ENCODE measurements at regions not wholly inside any gene's neighbourhood (a gene's known extent, or its start where the extent isn't known, plus 50 kb on each side); places are given as distances from the start of the nearest gene placed in this dataset.

GRCh38 chr12:28879379-28879778, 269.7 kb upstream of the FAR2 start:
- H3K4me3 Mint-ChIP-seq, result no peak overlapping the region
- ChIA-PET CTCF (no interaction called here), POLR2A (no interaction called here)
- no peak for DNase-seq
- Histone ChIP-seq H3K4me3 (ENCODE audit: low read length) (no peak overlapping the region), H3K27me3 (ENCODE audit: control insufficient read depth in 2 of 2, insufficient read depth in 2 of 2, low read length in 2 of 2) (no peaks in the 10 kb centered on the region), H3K36me3 (ENCODE audit: control insufficient read depth in 2 of 3, insufficient read depth in 3 of 3, low read length in 3 of 3) (no peaks in the 10 kb centered on the region), H3K4me1 (ENCODE audit: control insufficient read depth in 2 of 2, insufficient read depth in 2 of 2, low read length in 2 of 2) (no peaks in the 10 kb centered on the region), H3K27ac (ENCODE audit: low read depth, low read length) (no peak overlapping the region), H3K9me3 (ENCODE audit: control insufficient read depth in 2 of 3, low read length in 3 of 3) (no peaks in the 10 kb centered on the region)
- H3K36me3 Mint-ChIP-seq, result no peaks in the 10 kb centered on the region
- ATAC-seq, result no peak
- H3K27me3 Mint-ChIP-seq, result peaks cover 0 to 14% (median 4%) of the 10 kb centered on the region in 5 donors
- intact Hi-C loops (cut with micrococcal nuclease), result no loop called here
- H3K27ac Mint-ChIP-seq, result no peak overlapping the region
- peaks cover 0 to 6% (median 0%) of the 10 kb centered on the region in 11 donors for H3K9me3 Mint-ChIP-seq
- no peaks in the 10 kb centered on the region for H3K4me1 Mint-ChIP-seq

GRCh38 chr12:28882444-28882843, 266.6 kb upstream of the FAR2 start:
- POLR2A ChIA-PET, result no interaction called here
- no peaks in the 10 kb centered on the region for H3K36me3 ChIP-seq (ENCODE audit: control insufficient read depth in 2 of 3, insufficient read depth in 3 of 3, low read length in 3 of 3)
- Mint-ChIP-seq H3K4me1 (no peaks in the 10 kb centered on the region), H3K4me3 (no peak overlapping the region), H3K9me3 (peaks cover 0 to 7% (median 0%) of the 10 kb centered on the region in 11 donors), H3K27me3 (peaks cover 0 to 7% (median 4%) of the 10 kb centered on the region in 5 donors), H3K36me3 (no peaks in the 10 kb centered on the region), H3K27ac (no peak overlapping the region)
- no peaks in the 10 kb centered on the region for H3K9me3 ChIP-seq (ENCODE audit: control insufficient read depth in 2 of 3, low read length in 3 of 3)
- no peaks in the 10 kb centered on the region for H3K4me1 ChIP-seq (ENCODE audit: control insufficient read depth in 2 of 2, insufficient read depth in 2 of 2, low read length in 2 of 2)
- ATAC-seq, result no peak
- no peak overlapping the region for H3K4me3 ChIP-seq (ENCODE audit: low read length)
- CTCF ChIA-PET, result no interaction called here
- H3K27ac ChIP-seq (ENCODE audit: low read depth, low read length), result no peak overlapping the region
- intact Hi-C loops (cut with micrococcal nuclease), result no loop called here
- no peaks in the 10 kb centered on the region for H3K27me3 ChIP-seq (ENCODE audit: control insufficient read depth in 2 of 2, insufficient read depth in 2 of 2, low read length in 2 of 2)
- DNase-seq, result no peak

- Histone ChIP-seq H3K36me3 (ENCODE audit: control insufficient read depth in 2 of 3, insufficient read depth in 3 of 3, low read length in 3 of 3) (no peaks in the 10 kb centered on the region), H3K9me3 (ENCODE audit: control insufficient read depth in 2 of 3, low read length in 3 of 3) (no peaks in the 10 kb centered on the region), H3K27me3 (ENCODE audit: control insufficient read depth in 2 of 2, insufficient read depth in 2 of 2, low read length in 2 of 2) (no peaks in the 10 kb centered on the region), H3K27ac (ENCODE audit: low read depth, low read length) (no peak overlapping the region), H3K4me3 (ENCODE audit: low read length) (no peak overlapping the region), H3K4me1 (ENCODE audit: control insufficient read depth in 2 of 2, insufficient read depth in 2 of 2, low read length in 2 of 2) (no peaks in the 10 kb centered on the region)
- POLR2A ChIA-PET, result no interaction called here
- Mint-ChIP-seq H3K27ac (no peak overlapping the region), H3K27me3 (peaks cover 0 to 5% (median 0%) of the 10 kb centered on the region in 5 donors), H3K4me3 (no peak overlapping the region), H3K9me3 (peaks cover 0 to 7% (median 0%) of the 10 kb centered on the region in 11 donors), H3K36me3 (no peaks in the 10 kb centered on the region), H3K4me1 (no peaks in the 10 kb centered on the region)
- intact Hi-C loops (cut with micrococcal nuclease), result no loop called here
- CTCF ChIA-PET, result no interaction called here
- ATAC-seq (no peak), DNase-seq (no peak)
These were observed 265.6 kb upstream of the FAR2 start for GRCh38 chr12:28883406-28883997.

- intact Hi-C loops (cut with micrococcal nuclease), result no loop called here
- H3K27ac Mint-ChIP-seq, result no peak overlapping the region
- no peaks in the 10 kb centered on the region for H3K9me3 ChIP-seq (ENCODE audit: control insufficient read depth in 2 of 3, low read length in 3 of 3)
- no peaks in the 10 kb centered on the region for H3K36me3 Mint-ChIP-seq
- no peak overlapping the region for H3K4me3 ChIP-seq (ENCODE audit: low read length)
- no peaks in the 10 kb centered on the region for H3K4me1 Mint-ChIP-seq
- ChIA-PET POLR2A (no interaction called here), CTCF (no interaction called here)
- H3K27me3 Mint-ChIP-seq, result peaks cover 0 to 8% (median 4%) of the 10 kb centered on the region in 5 donors
- H3K27ac ChIP-seq (ENCODE audit: low read depth, low read length), result no peak overlapping the region
- no peaks in the 10 kb centered on the region for H3K4me1 ChIP-seq (ENCODE audit: control insufficient read depth in 2 of 2, insufficient read depth in 2 of 2, low read length in 2 of 2)
- H3K27me3 ChIP-seq (ENCODE audit: control insufficient read depth in 2 of 2, insufficient read depth in 2 of 2, low read length in 2 of 2), result no peaks in the 10 kb centered on the region
- H3K9me3 Mint-ChIP-seq, result peaks cover 0 to 7% (median 0%) of the 10 kb centered on the region in 11 donors
- no peaks in the 10 kb centered on the region for H3K36me3 ChIP-seq (ENCODE audit: control insufficient read depth in 2 of 3, insufficient read depth in 3 of 3, low read length in 3 of 3)
- no peak overlapping the region for H3K4me3 Mint-ChIP-seq
- DNase-seq (no peak), ATAC-seq (no peak)
These were observed 264.0 kb upstream of the FAR2 start for GRCh38 chr12:28884904-28885679.

- Mint-ChIP-seq H3K27me3 (peaks cover 0 to 8% (median 4%) of the 10 kb centered on the region in 5 donors), H3K36me3 (no peaks in the 10 kb centered on the region), H3K4me3 (no peak overlapping the region), H3K9me3 (peaks cover 0 to 9% (median 0%) of the 10 kb centered on the region in 11 donors), H3K27ac (no peak overlapping the region), H3K4me1 (no peaks in the 10 kb centered on the region)
- Histone ChIP-seq H3K4me1 (ENCODE audit: control insufficient read depth in 2 of 2, insufficient read depth in 2 of 2, low read length in 2 of 2) (no peaks in the 10 kb centered on the region), H3K4me3 (ENCODE audit: low read length) (no peak overlapping the region), H3K27me3 (ENCODE audit: control insufficient read depth in 2 of 2, insufficient read depth in 2 of 2, low read length in 2 of 2) (no peaks in the 10 kb centered on the region), H3K27ac (ENCODE audit: low read depth, low read length) (no peak overlapping the region), H3K9me3 (ENCODE audit: control insufficient read depth in 2 of 3, low read length in 3 of 3) (no peaks in the 10 kb centered on the region), H3K36me3 (ENCODE audit: control insufficient read depth in 2 of 3, insufficient read depth in 3 of 3, low read length in 3 of 3) (no peaks in the 10 kb centered on the region)
- ATAC-seq (no peak), DNase-seq (no peak)
- POLR2A ChIA-PET, result no interaction called here
- intact Hi-C loops (cut with micrococcal nuclease), result no loop called here
- CTCF ChIA-PET, result no interaction called here
These were observed 263.1 kb upstream of the FAR2 start for GRCh38 chr12:28885928-28886327.

- Histone ChIP-seq H3K36me3 (ENCODE audit: control insufficient read depth in 2 of 3, insufficient read depth in 3 of 3, low read length in 3 of 3) (no peaks in the 10 kb centered on the region), H3K27me3 (ENCODE audit: control insufficient read depth in 2 of 2, insufficient read depth in 2 of 2, low read length in 2 of 2) (no peaks in the 10 kb centered on the region), H3K4me1 (ENCODE audit: control insufficient read depth in 2 of 2, insufficient read depth in 2 of 2, low read length in 2 of 2) (no peaks in the 10 kb centered on the region), H3K4me3 (ENCODE audit: low read length) (no peak overlapping the region), H3K9me3 (ENCODE audit: control insufficient read depth in 2 of 3, low read length in 3 of 3) (no peaks in the 10 kb centered on the region), H3K27ac (ENCODE audit: low read depth, low read length) (no peak overlapping the region)
- Mint-ChIP-seq H3K9me3 (peaks cover 0 to 7% (median 0%) of the 10 kb centered on the region in 11 donors), H3K27me3 (peaks cover 0 to 8% (median 0%) of the 10 kb centered on the region in 5 donors), H3K4me3 (no peak overlapping the region), H3K36me3 (no peaks in the 10 kb centered on the region), H3K4me1 (no peaks in the 10 kb centered on the region), H3K27ac (no peak overlapping the region)
- ChIA-PET CTCF (no interaction called here), POLR2A (no interaction called here)
- DNase-seq (no peak), ATAC-seq (no peak)
- intact Hi-C loops (cut with micrococcal nuclease), result no loop called here
These were observed 261.6 kb upstream of the FAR2 start for GRCh38 chr12:28887461-28887990.

- ChIA-PET CTCF (no interaction called here), POLR2A (no interaction called here)
- Histone ChIP-seq H3K9me3 (ENCODE audit: control insufficient read depth in 2 of 3, low read length in 3 of 3) (no peaks in the 10 kb centered on the region), H3K4me3 (ENCODE audit: low read length) (no peak overlapping the region), H3K4me1 (ENCODE audit: control insufficient read depth in 2 of 2, insufficient read depth in 2 of 2, low read length in 2 of 2) (no peaks in the 10 kb centered on the region), H3K36me3 (ENCODE audit: control insufficient read depth in 2 of 3, insufficient read depth in 3 of 3, low read length in 3 of 3) (no peaks in the 10 kb centered on the region), H3K27me3 (ENCODE audit: control insufficient read depth in 2 of 2, insufficient read depth in 2 of 2, low read length in 2 of 2) (no peaks in the 10 kb centered on the region), H3K27ac (ENCODE audit: low read depth, low read length) (no peak overlapping the region)
- no peaks in the 10 kb centered on the region for H3K36me3 Mint-ChIP-seq
- H3K4me3 Mint-ChIP-seq, result no peak overlapping the region
- H3K27ac Mint-ChIP-seq, result no peak overlapping the region
- intact Hi-C loops (cut with micrococcal nuclease), result no loop called here
- H3K9me3 Mint-ChIP-seq, result peaks cover 0 to 5% (median 0%) of the 10 kb centered on the region in 11 donors
- peaks cover 0 to 11% (median 0%) of the 10 kb centered on the region in 5 donors for H3K27me3 Mint-ChIP-seq
- DNase-seq, result no peak
- ATAC-seq, result no peak
- H3K4me1 Mint-ChIP-seq, result no peaks in the 10 kb centered on the region
These were observed 258.4 kb upstream of the FAR2 start for GRCh38 chr12:28890664-28891063.

All from naive thymus-derived CD4-positive, alpha-beta T cell (primary cell).